Spinal cord (tissue), 9 donors: ENCODE measurements at regions not wholly inside any gene's neighbourhood (a gene's known extent, or its start where the extent isn't known, plus 50 kb on each side); places are given as distances from the start of the nearest gene placed in this dataset.

ENCODE experiments used
- DNase-seq, 6 donors: peaks; one replicate each; pipeline versions ENCODE4 v3.0.0 to v3.0.0-alpha.2; 2013 to 2015; ENCODE audit warnings: low spot score in 6 of 6, low read depth in 4 of 6
- H3K27ac ChIP-seq: one replicate; pipeline ENCODE4 v1.5.1; 2013; ENCODE audit warnings: low read depth, low read length, control low read depth
- H3K27me3 ChIP-seq: one replicate; pipeline ENCODE4 v1.6.1; 2013; ENCODE audit warnings: low read length; ENCODE audit not compliant: control insufficient read depth, insufficient read depth
- H3K36me3 ChIP-seq: one replicate; pipeline ENCODE4 v1.6.1; 2013; ENCODE audit warnings: low read length; ENCODE audit not compliant: control insufficient read depth, insufficient read depth
- H3K4me1 ChIP-seq: one replicate; pipeline ENCODE4 v1.6.1; 2013; ENCODE audit warnings: low read length; ENCODE audit not compliant: control insufficient read depth, insufficient read depth
- H3K4me3 ChIP-seq: one replicate; pipeline ENCODE4 v1.5.1; 2013; ENCODE audit warnings: low read depth, low read length, control low read depth
- H3K9me3 ChIP-seq: one replicate; pipeline ENCODE4 v1.6.1; 2013; ENCODE audit warnings: low read length; ENCODE audit not compliant: control insufficient read depth, insufficient read depth
- WGBS: methylation state at CpG from one replicate; pipeline ENCODE4 v1.1.5; 2013; ENCODE audit warnings: missing lambda C conversion rate; ENCODE audit not compliant: insufficient coverage; 5-methylcytosine and 5-hydroxymethylcytosine counted together
- donor health status: healthy.

DNA sequence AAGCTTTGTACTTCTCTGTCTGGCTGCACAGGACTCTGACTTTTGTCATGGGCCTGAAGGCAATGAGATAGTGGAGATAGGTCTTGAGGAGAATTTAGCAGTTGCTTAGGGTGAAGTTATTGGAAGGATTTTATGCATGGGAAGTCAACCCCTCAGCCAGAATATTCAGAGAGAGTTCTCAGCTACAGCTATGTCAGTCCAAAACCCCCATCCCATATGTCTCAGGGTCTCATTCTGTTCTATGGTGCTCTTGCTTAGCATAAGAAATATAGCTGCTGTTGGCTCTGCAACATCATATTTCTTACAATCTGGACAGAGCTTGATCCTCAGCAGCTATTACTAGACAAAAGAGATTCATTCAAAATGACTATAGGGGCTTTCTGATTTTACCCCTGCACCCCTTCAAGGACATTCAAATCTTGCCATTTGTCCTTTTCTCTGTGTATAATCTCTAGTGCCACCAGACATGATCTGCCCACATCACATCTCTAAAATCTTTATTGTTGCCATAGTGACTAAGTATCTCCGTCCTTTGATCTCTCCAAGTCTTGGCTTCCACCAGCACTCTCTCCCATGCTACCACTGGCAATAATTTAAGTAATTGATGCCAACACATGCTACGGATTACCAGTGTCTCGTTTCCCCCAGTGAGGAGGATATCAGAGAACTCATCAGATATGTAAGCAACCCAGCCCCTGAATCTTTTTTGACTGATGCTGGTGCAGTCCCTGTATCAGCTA, 327.1 kb upstream of the ISX start:
- no peaks in the 10 kb centered on the region for H3K4me1 ChIP-seq
- H3K27me3 ChIP-seq = no peaks in the 10 kb centered on the region
- H3K9me3 ChIP-seq = no peaks in the 10 kb centered on the region
- H3K4me3 ChIP-seq = no peak overlapping the region
- 50% methylated on average over 2 of the region's 3 CpGs for WGBS
- H3K36me3 ChIP-seq = no peaks in the 10 kb centered on the region
- DNase-seq = peak in 2 of 6 donors; percentile 5 to 62
- no peak overlapping the region for H3K27ac ChIP-seq

DNA sequence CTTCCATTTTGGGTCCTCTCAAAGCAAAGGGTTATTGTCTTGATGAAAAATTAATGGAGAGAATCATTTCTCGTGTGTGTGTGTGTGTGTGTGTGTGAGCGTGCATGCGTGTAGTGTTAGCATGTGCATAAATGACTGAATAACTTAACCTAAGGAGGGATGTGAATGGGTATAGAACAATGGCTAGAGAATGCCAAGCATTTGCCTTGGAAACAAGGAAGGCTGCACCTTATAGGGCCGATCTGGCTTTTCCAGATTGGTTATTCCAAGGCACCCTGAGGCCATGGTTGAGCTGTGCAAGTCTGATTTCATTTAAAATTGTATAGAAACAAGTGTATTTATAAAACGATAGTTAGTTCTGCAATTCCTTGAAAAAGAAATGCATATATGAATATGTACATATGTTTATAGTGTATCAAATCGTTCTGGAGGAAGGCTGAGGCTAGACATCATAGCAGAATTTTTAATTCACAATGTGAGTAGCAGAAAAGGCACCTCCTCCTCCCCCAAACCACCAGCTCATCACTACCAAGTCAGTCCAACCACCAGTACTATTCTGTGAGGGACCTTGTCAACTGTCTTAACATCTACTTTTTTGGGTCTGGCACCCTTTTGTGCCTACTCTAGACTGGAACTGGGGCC, 322.7 kb upstream of the ISX start:
- Histone ChIP-seq H3K9me3 (no peaks in the 10 kb centered on the region), H3K27ac (no peak overlapping the region), H3K27me3 (no peaks in the 10 kb centered on the region), H3K4me3 (no peak overlapping the region), H3K4me1 (no peaks in the 10 kb centered on the region), H3K36me3 (no peaks in the 10 kb centered on the region)
- WGBS = 55% methylated on average over 4 of the region's 6 CpGs
- no peak for DNase-seq

DNA sequence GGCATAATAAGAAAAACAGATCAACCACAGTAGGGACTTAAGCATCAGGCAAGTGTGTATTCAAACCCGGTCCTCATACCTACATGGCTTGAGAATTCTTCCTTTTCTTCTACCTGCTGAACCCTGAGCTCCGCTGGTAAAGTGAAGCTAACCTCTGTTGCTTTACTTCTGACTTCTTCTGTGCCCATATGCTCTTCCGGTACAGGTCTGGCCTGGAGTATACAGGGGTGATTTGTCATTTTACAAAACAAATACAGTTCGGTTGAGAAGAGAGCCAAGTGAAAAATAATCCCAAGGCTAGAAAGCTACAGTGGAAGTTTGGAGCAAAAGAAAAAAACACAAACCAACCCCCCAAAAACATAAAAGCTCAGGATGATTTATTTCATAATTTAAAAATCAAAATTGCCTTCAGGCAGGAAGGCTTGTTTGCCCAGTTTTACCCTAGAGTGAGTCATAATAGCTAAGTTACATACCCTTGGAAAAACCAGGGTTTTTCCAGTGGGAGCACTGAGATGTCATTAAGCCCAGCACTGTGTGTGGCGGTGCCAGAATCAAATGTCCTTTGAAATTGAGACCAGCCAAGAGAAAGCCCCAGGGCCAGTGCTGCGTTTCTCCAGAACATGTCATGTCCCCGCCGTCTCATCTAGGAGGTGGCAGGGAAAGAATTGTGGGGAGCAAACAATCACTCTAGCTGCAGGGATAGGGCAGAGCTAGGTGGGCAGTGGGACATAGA, 305.5 kb upstream of the ISX start:
- H3K4me1 ChIP-seq = no peaks in the 10 kb centered on the region
- no peak overlapping the region for H3K27ac ChIP-seq
- H3K36me3 ChIP-seq = no peaks in the 10 kb centered on the region
- no peak overlapping the region for H3K4me3 ChIP-seq
- no peaks in the 10 kb centered on the region for H3K9me3 ChIP-seq
- H3K27me3 ChIP-seq = no peaks in the 10 kb centered on the region
- DNase-seq = peak in 1 of 6 donors; percentile 55
- 48% methylated on average over 4 of the region's 8 CpGs for WGBS

DNA sequence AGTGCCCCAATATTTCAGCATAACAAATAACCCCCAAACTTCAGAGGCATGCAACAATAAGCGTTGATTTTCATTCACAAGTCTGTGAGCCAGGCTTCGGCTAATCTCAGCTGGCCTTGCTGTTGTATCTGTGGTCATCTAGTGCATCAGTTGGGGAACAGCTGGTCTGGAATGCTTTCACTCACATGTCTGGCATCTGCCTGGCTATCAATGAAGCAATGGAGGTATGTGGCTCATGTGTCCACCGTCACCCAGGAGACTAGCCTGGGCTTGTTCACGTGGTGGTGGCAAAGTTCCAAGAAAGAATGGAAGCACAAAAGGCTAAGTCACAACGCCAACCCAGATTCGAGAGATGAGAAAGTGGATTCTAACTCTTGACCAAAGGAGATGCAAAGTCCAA, 304.8 kb upstream of the ISX start:
- WGBS = 60% methylated on average over 5 of the region's 6 CpGs
- no peaks in the 10 kb centered on the region for H3K36me3 ChIP-seq
- no peaks in the 10 kb centered on the region for H3K4me1 ChIP-seq
- H3K4me3 ChIP-seq = no peak overlapping the region
- no peaks in the 10 kb centered on the region for H3K27me3 ChIP-seq
- no peaks in the 10 kb centered on the region for H3K9me3 ChIP-seq
- no peak overlapping the region for H3K27ac ChIP-seq
- DNase-seq = peak in 1 of 6 donors; percentile 37

DNA sequence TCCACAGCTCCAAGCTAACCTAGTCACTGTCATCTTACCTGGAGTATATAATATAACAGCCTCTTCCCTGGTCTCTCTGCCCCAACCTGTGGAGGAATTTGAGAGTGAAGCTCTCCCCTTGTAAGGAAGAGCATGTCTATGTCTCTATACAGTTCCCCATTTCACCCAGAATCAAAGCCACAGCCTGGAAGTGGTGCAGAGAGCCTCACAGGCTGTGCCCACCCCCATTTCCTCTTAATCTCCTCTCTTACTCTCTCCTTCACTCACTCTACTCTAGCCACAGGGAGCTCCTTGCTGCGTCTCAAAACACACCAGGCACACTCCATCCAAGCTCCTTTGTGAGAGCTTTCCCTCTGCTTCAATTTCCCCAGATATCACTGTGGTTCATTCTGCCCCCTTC, 302.5 kb upstream of the ISX start:
- WGBS = 50% methylated on average over 1 of the region's 1 CpG
- no peak overlapping the region for H3K27ac ChIP-seq
- no peaks in the 10 kb centered on the region for H3K9me3 ChIP-seq
- no peak for DNase-seq
- no peaks in the 10 kb centered on the region for H3K27me3 ChIP-seq
- no peaks in the 10 kb centered on the region for H3K4me1 ChIP-seq
- no peaks in the 10 kb centered on the region for H3K36me3 ChIP-seq
- no peak overlapping the region for H3K4me3 ChIP-seq

DNA sequence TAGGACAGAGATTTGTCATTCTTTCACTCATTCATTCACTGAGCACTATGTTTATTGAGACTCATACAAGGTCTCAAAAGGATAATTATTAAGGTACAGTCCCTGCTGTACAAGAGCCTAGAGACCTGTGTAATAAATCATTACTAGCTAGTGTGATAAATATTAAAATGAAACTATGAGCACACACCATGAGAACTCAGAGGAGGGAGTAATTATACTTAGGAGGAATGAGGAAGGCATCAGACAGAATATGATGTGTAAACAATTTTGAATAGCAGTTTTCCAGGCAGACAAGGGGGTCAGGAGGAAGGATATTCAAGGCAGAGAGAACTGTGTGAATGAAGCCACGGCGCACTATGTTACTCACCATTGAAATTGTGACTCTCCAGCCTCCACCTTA, 300.8 kb upstream of the ISX start:
- Histone ChIP-seq H3K9me3 (no peaks in the 10 kb centered on the region), H3K4me1 (no peaks in the 10 kb centered on the region), H3K36me3 (no peaks in the 10 kb centered on the region), H3K4me3 (no peak overlapping the region), H3K27ac (no peak overlapping the region), H3K27me3 (no peaks in the 10 kb centered on the region)
- WGBS = no CpG with 5 or more reads among the region's 2 CpGs
- no peak for DNase-seq

DNA sequence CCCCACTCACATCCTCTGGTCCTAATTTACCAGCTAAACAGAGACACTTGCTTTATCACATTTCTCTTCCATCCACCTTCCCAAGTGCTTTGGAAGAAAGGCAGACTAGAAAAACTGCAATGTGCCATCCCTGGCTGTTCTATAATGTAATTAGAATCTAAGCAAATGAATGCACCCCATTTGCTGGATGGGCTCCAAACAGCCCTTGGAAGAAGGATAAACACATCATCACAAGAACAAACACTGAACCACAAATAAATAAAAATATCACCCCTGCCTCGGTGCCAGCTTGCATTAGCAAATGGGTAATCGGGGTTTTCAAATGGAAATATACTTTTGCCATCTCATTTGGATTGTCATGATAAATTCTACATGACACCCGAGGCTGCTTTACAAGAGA, 296.6 kb upstream of the ISX start:
- H3K27me3 ChIP-seq = no peaks in the 10 kb centered on the region
- H3K4me1 ChIP-seq = no peaks in the 10 kb centered on the region
- no peak overlapping the region for H3K27ac ChIP-seq
- H3K4me3 ChIP-seq = no peak overlapping the region
- DNase-seq = peak in 2 of 6 donors; percentile 66 to 69
- WGBS = no CpG with 5 or more reads among the region's 3 CpGs
- no peaks in the 10 kb centered on the region for H3K9me3 ChIP-seq
- H3K36me3 ChIP-seq = no peaks in the 10 kb centered on the region

DNA sequence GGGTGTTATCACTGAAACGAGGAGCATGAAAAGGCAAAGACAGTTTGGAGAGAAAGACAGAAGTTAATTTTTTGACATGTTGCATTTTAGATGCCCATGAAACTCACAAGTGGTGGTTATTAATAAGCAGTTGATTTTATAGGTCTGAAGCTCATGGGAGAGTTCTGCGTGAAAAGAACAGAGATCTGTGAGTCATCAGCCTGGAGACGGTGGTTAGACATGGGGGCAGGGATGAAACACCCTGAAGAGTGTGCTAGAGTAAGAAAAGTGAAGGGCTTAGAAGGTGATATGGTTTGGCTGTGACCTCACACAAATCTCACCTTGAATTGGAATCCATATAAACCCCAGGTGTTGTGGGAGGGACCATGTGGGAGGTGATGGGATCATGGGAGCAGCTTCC, 289.1 kb upstream of the ISX start:
- 85% methylated on average over 3 of the region's 3 CpGs for WGBS

DNA sequence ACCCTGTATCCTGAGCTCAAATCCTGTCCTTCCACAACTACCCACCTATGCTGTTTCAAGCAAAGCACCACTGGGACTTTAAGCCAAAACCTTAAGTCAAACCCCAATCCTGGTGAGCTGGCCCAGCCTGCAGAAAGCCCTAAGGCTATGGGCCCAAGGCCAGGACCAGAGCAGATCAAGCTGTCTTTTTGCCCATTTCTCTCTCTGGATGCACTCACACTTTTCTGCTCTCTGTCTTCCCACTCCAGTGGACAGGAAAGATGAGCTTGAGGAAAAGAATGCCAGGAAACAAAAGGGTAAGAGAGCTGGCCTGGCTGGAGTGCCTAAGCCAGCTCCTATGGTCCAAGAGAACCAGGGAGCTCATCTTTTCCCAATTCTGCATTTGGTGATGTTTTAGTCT, 284.3 kb upstream of the ISX start:
- no peak overlapping the region for H3K4me3 ChIP-seq
- H3K4me1 ChIP-seq = peaks cover 3% of the 10 kb centered on the region
- no peaks in the 10 kb centered on the region for H3K36me3 ChIP-seq
- no peak for DNase-seq
- H3K27me3 ChIP-seq = no peaks in the 10 kb centered on the region
- H3K9me3 ChIP-seq = peaks cover 3% of the 10 kb centered on the region
- no peak overlapping the region for H3K27ac ChIP-seq

More for the DNA sequence above, 289.1 kb upstream of the ISX start:
- DNase-seq = no peak
- H3K4me3 ChIP-seq = no peak overlapping the region
- no peak overlapping the region for H3K27ac ChIP-seq
- no peaks in the 10 kb centered on the region for H3K4me1 ChIP-seq
- no peaks in the 10 kb centered on the region for H3K36me3 ChIP-seq
- no peaks in the 10 kb centered on the region for H3K27me3 ChIP-seq
- H3K9me3 ChIP-seq = peaks cover 3% of the 10 kb centered on the region
